GM12878 (cell line): ENCODE measurements at regions not wholly inside any gene's neighbourhood (a gene's known extent, or its start where the extent isn't known, plus 50 kb on each side); places are given as distances from the start of the nearest gene placed in this dataset.

Source experiments
- ATAC-seq: fragments of 200-7000 bp; cut with Tn5 transposase; 3 replicates; pipeline ENCODE4 v1.9.1; 2020; ENCODE audit warnings: mild to moderate bottlenecking, moderate library complexity
- BruUV-seq: library from RNA; stranded (reverse); fragments of 400-500 nt; replicated peaks from 2 replicates; lab custom pipeline; 2021; lab: Mats Ljungman, UMichigan
- CTCF ChIA-PET: fragments of 300-600 bp; sonication (Branson Sonifier 250); formaldehyde crosslinking; extraction: SDS; loops from one replicate; lab custom pipeline; 2021; ENCODE audit warnings: inconsistent platforms; lab: Yijun Ruan, JAX
- POLR2A ChIA-PET: fragments of 350-600 bp; formaldehyde crosslinking; extraction: SDS; loops from one replicate; lab custom pipeline; 2021; ENCODE audit warnings: inconsistent platforms; lab: Charles Lee
- RAD21 ChIA-PET: fragments of 300-600 bp; sonication (Branson Sonifier 250); formaldehyde crosslinking; loops from one replicate; lab custom pipeline; 2023; ENCODE audit warnings: antibody characterized with exemption; ENCODE audit not compliant: unreplicated experiment; lab: Charles Lee
- SMC1A ChIA-PET: fragments of 300-600 bp; sonication (Branson Sonifier 250); formaldehyde crosslinking; loops from one replicate; lab custom pipeline; 2023; ENCODE audit not compliant: unreplicated experiment, uncharacterized antibody; lab: Charles Lee
- DNase-seq: peaks from one replicate; pipeline ENCODE4 v3.0.0-alpha.2; 2011; ENCODE audit warnings: low read depth, low spot score
- FAIRE-seq: peaks from 3 replicates; lab custom pipeline; 2011; peaks lifted over from hg19 to GRCh38; lab: Jason Lieb, UNC
- H2AFZ ChIP-seq: 2 replicates; pipeline ENCODE4 v1.6.0; 2011; ENCODE audit warnings: low read depth, low read length, control low read depth; ENCODE audit not compliant: control insufficient read depth
- H3K27ac ChIP-seq: 2 replicates; pipeline ENCODE4 v1.5.1; 2011; ENCODE audit warnings: control low read depth; ENCODE audit not compliant: control insufficient read depth, insufficient read depth
- H3K27me3 ChIP-seq, 2 experiments: replicated peaks in 1 of 2; 2 replicates each; pipeline versions ENCODE4 v1.6.0 to v1.6.1; 2011; ENCODE audit warnings: low read length in 1 of 2; ENCODE audit not compliant: control insufficient read depth in 2 of 2, insufficient read depth in 2 of 2
- H3K36me3 ChIP-seq, 2 experiments: 2 replicates each; pipeline ENCODE4 v1.5.1; 2011; ENCODE audit warnings: low read length in 1 of 2; ENCODE audit not compliant: control insufficient read depth in 2 of 2, insufficient read depth in 2 of 2
- H3K4me1 ChIP-seq: 2 replicates; pipeline ENCODE4 v1.6.1; 2011; ENCODE audit warnings: mild to moderate bottlenecking, low read length, moderate library complexity, mixed read lengths; ENCODE audit not compliant: control insufficient read depth, insufficient read depth
- H3K4me2 ChIP-seq: 2 replicates; pipeline ENCODE4 v1.6.0; 2011; ENCODE audit warnings: control low read depth; ENCODE audit not compliant: control insufficient read depth, insufficient read depth
- H3K4me3 ChIP-seq: fragments of 200-600 bp; sonication (generic); 2 replicates; pipeline ENCODE4 v1.5.1; 2016
- H3K79me2 ChIP-seq: 2 replicates; pipeline ENCODE4 v1.6.0; 2011; ENCODE audit warnings: low read length; ENCODE audit not compliant: control insufficient read depth, insufficient read depth
- H3K9ac ChIP-seq: 2 replicates; pipeline ENCODE4 v1.8.0; 2011; ENCODE audit warnings: low read length, control low read depth, mixed read lengths; ENCODE audit not compliant: control insufficient read depth, insufficient read depth
- H3K9me3 ChIP-seq: replicated peaks from 3 replicates; pipeline ENCODE4 v1.5.1; 2011; ENCODE audit warnings: mild to moderate bottlenecking, low read length; ENCODE audit not compliant: control insufficient read depth, insufficient read depth
- H4K20me1 ChIP-seq: 2 replicates; pipeline ENCODE4 v1.6.0; 2011; ENCODE audit not compliant: control insufficient read depth, insufficient read depth
- ASH2L ChIP-seq: fragments of 300-600, 200-600 bp; sonication (generic); IDR thresholded peaks from 2 replicates; pipeline ENCODE4 v1.6.1; 2017; ENCODE audit warnings: low read depth, mild to moderate bottlenecking, borderline replicate concordance
- CBFB ChIP-seq: IDR thresholded peaks from 2 replicates; pipeline ENCODE4 v1.6.1; 2016; ENCODE audit warnings: antibody characterized with exemption, low read depth
- CEBPZ ChIP-seq: fragments of 150-350 bp; IDR thresholded peaks from 2 replicates; pipeline ENCODE4 v1.6.1; 2016; ENCODE audit warnings: low read depth, low read length
- HCFC1 ChIP-seq: fragments of 150-350 bp; IDR thresholded peaks from 2 replicates; pipeline ENCODE4 v1.6.1; 2014; ENCODE audit warnings: low read length
- MLLT1 ChIP-seq: fragments of 450-650 bp; IDR thresholded peaks from 2 replicates; pipeline ENCODE4 v1.6.1; 2016; ENCODE audit warnings: mild to moderate bottlenecking
- NFXL1 ChIP-seq: fragments of 450-650 bp; IDR thresholded peaks from 2 replicates; pipeline ENCODE4 v1.6.1; 2017; ENCODE audit warnings: antibody characterized with exemption, mild to moderate bottlenecking, borderline replicate concordance
- RAD51 ChIP-seq: fragments of 450-650 bp; IDR thresholded peaks from 2 replicates; pipeline ENCODE4 v1.6.1; 2016; ENCODE audit warnings: moderate library complexity, mild to moderate bottlenecking, inconsistent platforms
- TARDBP ChIP-seq: IDR thresholded peaks from 2 replicates; pipeline ENCODE4 v1.6.1; 2016; ENCODE audit warnings: borderline replicate concordance
- WGBS: methylation state at CpG from one replicate; pipeline ENCODE4 v1.1.6; 2016; ENCODE audit warnings: low lambda C conversion rate; ENCODE audit not compliant: insufficient replicate concordance, insufficient coverage; ENCODE audit errors: missing lambda C conversion rate; 5-methylcytosine and 5-hydroxymethylcytosine counted together
- in situ Hi-C: fragments of 300-500 bp; cut with MboI; formaldehyde crosslinking; loops from 9 replicates; pipeline ENCODE4 v1.14.3; 2018; ENCODE audit warnings: mixed read lengths
- intact Hi-C: fragments of 100-400 bp; cut with micrococcal nuclease; formaldehyde crosslinking; loops from one replicate; pipeline ENCODE4 v1.14.2; 2022; ENCODE audit not compliant: unreplicated experiment

- no peak for TF ChIP-seq MLLT1
- TF ChIP-seq, all 136 proteins: peak for 0
These were observed 109.2 kb downstream of the AASDHPPT start (continued) for GRCh38 chr11:106186630-106187029.

GRCh38 chr11:106187860-106188456, 110.5 kb downstream of the AASDHPPT start:
- intact Hi-C loops = no loop called here
- no peak overlapping the region for H3K9ac ChIP-seq
- WGBS = 2% methylated on average over 2 of the region's 2 CpGs
- TF ChIP-seq HCFC1 = no peak
- TF ChIP-seq RAD51 = no peak
- no peaks in the 10 kb centered on the region for H3K4me1 ChIP-seq
- RAD21 ChIA-PET = no interaction called here
- FAIRE-seq = no peak
- no peaks in the 10 kb centered on the region for H3K79me2 ChIP-seq
- SMC1A ChIA-PET = interaction anchor here (0.7 kb wide), 1 partner anchor 31 kb away, joined by 3 read pairs; no protein-coding TSS in a partner anchor
- no peak overlapping the region for H3K27ac ChIP-seq
- CTCF ChIA-PET = no interaction called here
- DNase-seq = no peak
- BruUV-seq = no TSS peak
- POLR2A ChIA-PET = no interaction called here
- no peaks in the 10 kb centered on the region for H3K9me3 ChIP-seq
- H3K36me3 ChIP-seq = no peaks in the 10 kb centered on the region
- no peak for ATAC-seq
- H3K4me3 ChIP-seq = no peak overlapping the region
- H3K4me2 ChIP-seq = no peak overlapping the region
- H3K27me3 ChIP-seq = no peaks in the 10 kb centered on the region
- in situ Hi-C loops = no loop called here
- H4K20me1 ChIP-seq = no peaks in the 10 kb centered on the region
- H2AFZ ChIP-seq = no peak overlapping the region

GRCh38 chr11:106193956-106194355, 116.5 kb downstream of the AASDHPPT start:
- Histone ChIP-seq H3K36me3 (no peaks in the 10 kb centered on the region), H3K4me2 (no peak overlapping the region), H3K79me2 (no peaks in the 10 kb centered on the region), H3K4me1 (no peaks in the 10 kb centered on the region), H2AFZ (no peak overlapping the region), H3K27ac (no peak overlapping the region), H4K20me1 (no peaks in the 10 kb centered on the region), H3K9me3 (no peaks in the 10 kb centered on the region), H3K27me3 (no peaks in the 10 kb centered on the region), H3K4me3 (no peak overlapping the region), H3K9ac (no peak overlapping the region)
- POLR2A ChIA-PET = no interaction called here
- CTCF ChIA-PET = interaction anchor here (1.0 kb wide), 1 partner anchor 88 kb away, joined by 3 read pairs; no protein-coding TSS in a partner anchor
- WGBS = 0% methylated on average over 2 of the region's 2 CpGs
- intact Hi-C loops = no loop called here
- RAD21 ChIA-PET = no interaction called here
- in situ Hi-C loops = no loop called here
- DNase-seq (no peak), ATAC-seq (no peak), FAIRE-seq (no peak)
- SMC1A ChIA-PET = interaction anchor here (1.0 kb wide), 1 partner anchor 12 kb away, joined by 3 read pairs; no protein-coding TSS in a partner anchor
- BruUV-seq = no TSS peak
- TF ChIP-seq RAD51 = no peak
- TF ChIP-seq TARDBP = no peak
- no peak for TF ChIP-seq CEBPZ
- TF ChIP-seq NFXL1 = no peak
- no peak for TF ChIP-seq CBFB
- no peak for TF ChIP-seq ASH2L
